SK-N-SH (cell line): ENCODE measurements at regions not wholly inside any gene's neighbourhood (a gene's known extent, or its start where the extent isn't known, plus 50 kb on each side); places are given as distances from the start of the nearest gene placed in this dataset.

Experiments used
- EZH2phosphoT487 ChIP-seq: fragments of 200-600 bp; sonication (generic); IDR thresholded peaks from 2 replicates; pipeline ENCODE4 v1.6.1; 2017; ENCODE audit warnings: low read depth, mixed run types, mild to moderate bottlenecking, antibody characterized with exemption, moderate library complexity, borderline replicate concordance
- RCOR1 ChIP-seq: fragments of 150-350 bp; IDR thresholded peaks from 2 replicates; pipeline ENCODE4 v1.6.1; 2017; ENCODE audit warnings: antibody characterized with exemption, low read length
- SMC3 ChIP-seq: IDR thresholded peaks from 2 replicates; pipeline ENCODE4 v1.6.1; 2012; ENCODE audit warnings: low read depth, low read length, improper control_type of control experiment

DNA sequence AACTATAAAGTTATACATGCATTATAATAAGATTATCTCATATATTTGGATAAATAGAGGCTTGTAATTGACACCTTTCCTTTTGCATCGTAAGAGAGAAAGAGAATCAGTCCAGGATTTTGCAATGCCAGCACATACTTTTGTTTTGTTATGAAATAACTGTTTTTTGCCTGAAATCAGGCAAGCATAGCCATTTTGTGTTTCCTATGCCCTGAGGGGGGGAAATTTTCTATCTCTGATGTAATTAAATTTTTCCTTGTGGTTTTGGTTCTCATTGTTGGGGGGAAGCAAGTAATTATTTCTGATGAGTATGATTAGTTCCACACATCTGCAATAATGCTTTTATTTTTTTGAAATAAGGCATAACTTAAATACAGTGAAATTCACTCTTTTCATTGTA is 229.4 kb downstream of the NDFIP2 start:
- TF ChIP-seq SMC3, result no peak
- TF ChIP-seq RCOR1, result peak; percentile 49; the same call in 1 of the 2 replicates
- TF ChIP-seq EZH2phosphoT487, result no peak
